ENCODE measurements at regions not wholly inside any gene's neighbourhood (a gene's known extent, or its start where the extent isn't known, plus 50 kb on each side); places are given as distances from the start of the nearest gene placed in this dataset.

GRCh38 chr10:110363572-110364411 is 59.1 kb upstream of the SMNDC1 start:
- Histone ChIP-seq H3K36me3 (ENCODE audit: control insufficient read depth, insufficient read depth, low read length) (no peaks in the 10 kb centered on the region), H3K27ac (ENCODE audit: low read depth, low read length, severe bottlenecking) (no peak overlapping the region), H3K9me3 (ENCODE audit: control insufficient read depth, low read length) (no peaks in the 10 kb centered on the region), H3K4me1 (ENCODE audit: control insufficient read depth, insufficient read depth, low read length, poor library complexity, severe bottlenecking) (peaks cover 5% of the 10 kb centered on the region), H3K4me3 (ENCODE audit: extremely low read depth, insufficient read depth, low read length, poor library complexity, severe bottlenecking) (no peak overlapping the region)
- WGBS, 2 experiments (ENCODE audit: insufficient coverage in 2 of 2) = 87 to 94% methylated on average over 16 to 19 of the region's 20 CpGs

- Histone ChIP-seq H3K4me3 (ENCODE audit: extremely low read depth, insufficient read depth, low read length, poor library complexity, severe bottlenecking) (no peak overlapping the region), H3K36me3 (ENCODE audit: control insufficient read depth, insufficient read depth, low read length) (no peaks in the 10 kb centered on the region), H3K9me3 (ENCODE audit: control insufficient read depth, low read length) (no peaks in the 10 kb centered on the region), H3K27ac (ENCODE audit: low read depth, low read length, severe bottlenecking) (no peak overlapping the region), H3K4me1 (ENCODE audit: control insufficient read depth, insufficient read depth, low read length, poor library complexity, severe bottlenecking) (peaks cover 5% of the 10 kb centered on the region)
- 75 to 83% methylated on average over 2 of the region's 3 CpGs for WGBS, 2 experiments (ENCODE audit: insufficient coverage in 2 of 2)
Observed at GRCh38 chr10:110364531-110364937, 59.8 kb upstream of the SMNDC1 start.

GRCh38 chr10:110365356-110366143 is 60.8 kb upstream of the SMNDC1 start:
- no peak overlapping the region for H3K4me3 ChIP-seq (ENCODE audit: extremely low read depth, insufficient read depth, low read length, poor library complexity, severe bottlenecking)
- no peaks in the 10 kb centered on the region for H3K9me3 ChIP-seq (ENCODE audit: control insufficient read depth, low read length)
- peaks cover 5% of the 10 kb centered on the region for H3K4me1 ChIP-seq (ENCODE audit: control insufficient read depth, insufficient read depth, low read length, poor library complexity, severe bottlenecking)
- H3K27ac ChIP-seq (ENCODE audit: low read depth, low read length, severe bottlenecking) = no peak overlapping the region
- WGBS, 2 experiments (ENCODE audit: insufficient coverage in 2 of 2) = 94 to 96% methylated on average over 8 to 9 of the region's 9 CpGs
- H3K36me3 ChIP-seq (ENCODE audit: control insufficient read depth, insufficient read depth, low read length) = no peaks in the 10 kb centered on the region

- H3K4me1 ChIP-seq (ENCODE audit: control insufficient read depth, insufficient read depth, low read length, poor library complexity, severe bottlenecking) = peaks cover 5% of the 10 kb centered on the region
- no peaks in the 10 kb centered on the region for H3K9me3 ChIP-seq (ENCODE audit: control insufficient read depth, low read length)
- no peak overlapping the region for H3K4me3 ChIP-seq (ENCODE audit: extremely low read depth, insufficient read depth, low read length, poor library complexity, severe bottlenecking)
- WGBS, 2 experiments (ENCODE audit: insufficient coverage in 2 of 2) = 89 to 100% methylated on average over 1 of the region's 4 CpGs
- H3K27ac ChIP-seq (ENCODE audit: low read depth, low read length, severe bottlenecking) = no peak overlapping the region
- no peaks in the 10 kb centered on the region for H3K36me3 ChIP-seq (ENCODE audit: control insufficient read depth, insufficient read depth, low read length)
Observed at GRCh38 chr10:110366635-110367034, 61.9 kb upstream of the SMNDC1 start.

- H3K27ac ChIP-seq (ENCODE audit: low read depth, low read length, severe bottlenecking) = no peak overlapping the region
- 32% methylated on average over 3 of the region's 4 CpGs; no CpG with 5 or more reads in 1 of the 2 experiments for WGBS, 2 experiments (ENCODE audit: insufficient coverage in 2 of 2)
- no peaks in the 10 kb centered on the region for H3K36me3 ChIP-seq (ENCODE audit: control insufficient read depth, insufficient read depth, low read length)
- H3K4me1 ChIP-seq (ENCODE audit: control insufficient read depth, insufficient read depth, low read length, poor library complexity, severe bottlenecking) = peaks cover 5% of the 10 kb centered on the region
- H3K9me3 ChIP-seq (ENCODE audit: control insufficient read depth, low read length) = no peaks in the 10 kb centered on the region
- no peak overlapping the region for H3K4me3 ChIP-seq (ENCODE audit: extremely low read depth, insufficient read depth, low read length, poor library complexity, severe bottlenecking)
Observed at GRCh38 chr10:110368002-110368401, 63.3 kb upstream of the SMNDC1 start.

GRCh38 chr10:110368556-110368955 is 63.8 kb upstream of the SMNDC1 start:
- peaks cover 9% of the 10 kb centered on the region for H3K4me1 ChIP-seq (ENCODE audit: control insufficient read depth, insufficient read depth, low read length, poor library complexity, severe bottlenecking)
- WGBS, 2 experiments (ENCODE audit: insufficient coverage in 2 of 2) = 56 to 58% methylated on average over 3 of the region's 3 CpGs
- no peaks in the 10 kb centered on the region for H3K9me3 ChIP-seq (ENCODE audit: control insufficient read depth, low read length)

GRCh38 chr10:110370006-110370405 is 65.3 kb upstream of the SMNDC1 start:
- Histone ChIP-seq H3K36me3 (ENCODE audit: control insufficient read depth, insufficient read depth, low read length) (no peaks in the 10 kb centered on the region), H3K4me3 (ENCODE audit: extremely low read depth, insufficient read depth, low read length, poor library complexity, severe bottlenecking) (no peak overlapping the region), H3K4me1 (ENCODE audit: control insufficient read depth, insufficient read depth, low read length, poor library complexity, severe bottlenecking) (peaks cover 9% of the 10 kb centered on the region), H3K27ac (ENCODE audit: low read depth, low read length, severe bottlenecking) (no peak overlapping the region), H3K9me3 (ENCODE audit: control insufficient read depth, low read length) (no peaks in the 10 kb centered on the region)
- 80 to 98% methylated on average over 2 to 3 of the region's 4 CpGs for WGBS, 2 experiments (ENCODE audit: insufficient coverage in 2 of 2)

More at GRCh38 chr10:110368556-110368955, 63.8 kb upstream of the SMNDC1 start:
- H3K36me3 ChIP-seq (ENCODE audit: control insufficient read depth, insufficient read depth, low read length) = no peaks in the 10 kb centered on the region
- no peak overlapping the region for H3K27ac ChIP-seq (ENCODE audit: low read depth, low read length, severe bottlenecking)
- H3K4me3 ChIP-seq (ENCODE audit: extremely low read depth, insufficient read depth, low read length, poor library complexity, severe bottlenecking) = no peak overlapping the region

- H3K4me3 ChIP-seq (ENCODE audit: extremely low read depth, insufficient read depth, low read length, poor library complexity, severe bottlenecking) = no peak overlapping the region
- H3K27ac ChIP-seq (ENCODE audit: low read depth, low read length, severe bottlenecking) = no peak overlapping the region
- no peaks in the 10 kb centered on the region for H3K36me3 ChIP-seq (ENCODE audit: control insufficient read depth, insufficient read depth, low read length)
- no CpG with 5 or more reads among the region's 1 CpG for WGBS, 2 experiments (ENCODE audit: insufficient coverage in 2 of 2)
- H3K9me3 ChIP-seq (ENCODE audit: control insufficient read depth, low read length) = no peaks in the 10 kb centered on the region
- peaks cover 9% of the 10 kb centered on the region for H3K4me1 ChIP-seq (ENCODE audit: control insufficient read depth, insufficient read depth, low read length, poor library complexity, severe bottlenecking)
Observed at GRCh38 chr10:110372656-110373055, 67.9 kb upstream of the SMNDC1 start.

- H3K36me3 ChIP-seq (ENCODE audit: control insufficient read depth, insufficient read depth, low read length) = no peaks in the 10 kb centered on the region
- H3K27ac ChIP-seq (ENCODE audit: low read depth, low read length, severe bottlenecking) = no peak overlapping the region
- no peaks in the 10 kb centered on the region for H3K9me3 ChIP-seq (ENCODE audit: control insufficient read depth, low read length)
- no peak overlapping the region for H3K4me3 ChIP-seq (ENCODE audit: extremely low read depth, insufficient read depth, low read length, poor library complexity, severe bottlenecking)
- H3K4me1 ChIP-seq (ENCODE audit: control insufficient read depth, insufficient read depth, low read length, poor library complexity, severe bottlenecking) = peaks cover 9% of the 10 kb centered on the region
- WGBS, 2 experiments (ENCODE audit: insufficient coverage in 2 of 2) = 62 to 87% methylated on average over 3 to 4 of the region's 6 CpGs
Observed at GRCh38 chr10:110373059-110373458, 68.3 kb upstream of the SMNDC1 start.

- peaks cover 9% of the 10 kb centered on the region for H3K4me1 ChIP-seq (ENCODE audit: control insufficient read depth, insufficient read depth, low read length, poor library complexity, severe bottlenecking)
- no peaks in the 10 kb centered on the region for H3K36me3 ChIP-seq (ENCODE audit: control insufficient read depth, insufficient read depth, low read length)
- 94 to 96% methylated on average over 6 to 8 of the region's 8 CpGs for WGBS, 2 experiments (ENCODE audit: insufficient coverage in 2 of 2)
- no peak overlapping the region for H3K27ac ChIP-seq (ENCODE audit: low read depth, low read length, severe bottlenecking)
- no peak overlapping the region for H3K4me3 ChIP-seq (ENCODE audit: extremely low read depth, insufficient read depth, low read length, poor library complexity, severe bottlenecking)
- H3K9me3 ChIP-seq (ENCODE audit: control insufficient read depth, low read length) = no peaks in the 10 kb centered on the region
Observed at GRCh38 chr10:110373857-110374654, 69.3 kb upstream of the SMNDC1 start.

Data from mesodermal cell (in vitro differentiated cells).